ENCODE measurements at regions not wholly inside any gene's neighbourhood (a gene's known extent, or its start where the extent isn't known, plus 50 kb on each side); places are given as distances from the start of the nearest gene placed in this dataset.

GRCh38 chr3:118181274-118181673, 853.4 kb downstream of the IGSF11 start:
- Histone ChIP-seq H3K4me1 (no peaks in the 10 kb centered on the region), H3K4me3 (no peak overlapping the region), H3K27ac (no peak overlapping the region), H3K9me3 (no peaks in the 10 kb centered on the region), H3K27me3 (no peaks in the 10 kb centered on the region), H3K36me3 (no peaks in the 10 kb centered on the region)
- no peak for DNase-seq
- WGBS (ENCODE audit: insufficient coverage, low coverage, low lambda C conversion rate, missing lambda C conversion rate): 13% methylated on average over 1 of the region's 1 CpG
- TF ChIP-seq POLR2A (IDR thresholded peaks at IDR 0.05) (no peak), CTCF (IDR thresholded peaks at IDR 0.05) (no peak)
- intact Hi-C loops (cut with DNase I): no loop called here
- no peak for ATAC-seq

- intact Hi-C loops (cut with DNase I): no loop called here
- Histone ChIP-seq H3K4me1 (no peaks in the 10 kb centered on the region), H3K36me3 (no peaks in the 10 kb centered on the region), H3K27me3 (no peaks in the 10 kb centered on the region), H3K9me3 (no peaks in the 10 kb centered on the region), H3K4me3 (no peak overlapping the region), H3K27ac (no peak overlapping the region)
- TF ChIP-seq CTCF (IDR thresholded peaks at IDR 0.05) (no peak), POLR2A (IDR thresholded peaks at IDR 0.05) (no peak)
- DNase-seq (no peak), ATAC-seq (no peak)
- 38% methylated on average over 4 of the region's 4 CpGs for WGBS (ENCODE audit: insufficient coverage, low coverage, low lambda C conversion rate, missing lambda C conversion rate)
These were observed 848.6 kb downstream of the IGSF11 start for GRCh38 chr3:118186051-118186450.

- Histone ChIP-seq H3K27me3 (no peaks in the 10 kb centered on the region), H3K9me3 (no peaks in the 10 kb centered on the region), H3K4me1 (no peaks in the 10 kb centered on the region), H3K36me3 (no peaks in the 10 kb centered on the region), H3K4me3 (no peak overlapping the region), H3K27ac (no peak overlapping the region)
- DNase-seq (no peak), ATAC-seq (no peak)
- TF ChIP-seq POLR2A (IDR thresholded peaks at IDR 0.05): no peak
- TF ChIP-seq CTCF (IDR thresholded peaks at IDR 0.05): no peak
- intact Hi-C loops (cut with DNase I): no loop called here
These were observed 847.4 kb downstream of the IGSF11 start for GRCh38 chr3:118187221-118187620.

- Histone ChIP-seq H3K36me3 (no peaks in the 10 kb centered on the region), H3K4me1 (no peaks in the 10 kb centered on the region), H3K27ac (no peak overlapping the region), H3K27me3 (no peaks in the 10 kb centered on the region), H3K9me3 (no peaks in the 10 kb centered on the region), H3K4me3 (no peak overlapping the region)
- 38% methylated on average over 1 of the region's 1 CpG for WGBS (ENCODE audit: insufficient coverage, low coverage, low lambda C conversion rate, missing lambda C conversion rate)
- ATAC-seq (no peak), DNase-seq (no peak)
- intact Hi-C loops (cut with DNase I): no loop called here
- TF ChIP-seq CTCF (IDR thresholded peaks at IDR 0.05) (no peak), POLR2A (IDR thresholded peaks at IDR 0.05) (no peak)
These were observed 838.5 kb downstream of the IGSF11 start for GRCh38 chr3:118196183-118196582.

GRCh38 chr3:118199044-118199443, 835.6 kb downstream of the IGSF11 start:
- ATAC-seq (no peak), DNase-seq (no peak)
- TF ChIP-seq CTCF (IDR thresholded peaks at IDR 0.05) (no peak), POLR2A (IDR thresholded peaks at IDR 0.05) (no peak)
- H3K4me1 ChIP-seq: no peaks in the 10 kb centered on the region
- no peak overlapping the region for H3K4me3 ChIP-seq
- H3K27me3 ChIP-seq: no peaks in the 10 kb centered on the region
- no peaks in the 10 kb centered on the region for H3K9me3 ChIP-seq
- no peaks in the 10 kb centered on the region for H3K36me3 ChIP-seq
- 76% methylated on average over 4 of the region's 4 CpGs for WGBS (ENCODE audit: insufficient coverage, low coverage, low lambda C conversion rate, missing lambda C conversion rate)
- intact Hi-C loops (cut with DNase I): no loop called here
- no peak overlapping the region for H3K27ac ChIP-seq

All from right lobe of liver (tissue), 6 donors.